Lung (tissue), 11 donors: ENCODE measurements at regions not wholly inside any gene's neighbourhood (a gene's known extent, or its start where the extent isn't known, plus 50 kb on each side); places are given as distances from the start of the nearest gene placed in this dataset.
A peak's percentile ranks its signal among the peaks of the same experiment; 100 is the strongest.

Experiments
- ATAC-seq: fragments of 200-7000 bp; cut with Tn5 transposase; one replicate; pipeline ENCODE4 v1.9.1; 2020; ENCODE audit warnings: moderate number of reproducible peaks; ENCODE audit not compliant: insufficient read depth, low FRiP score
- DNase-seq, 3 donors: peaks; one replicate each; pipeline ENCODE4 v3.0.0-alpha.2; 2013 to 2017
- H3K27ac ChIP-seq, 2 donors: one replicate each; pipeline ENCODE4 v1.5.1; 2013; ENCODE audit warnings: mild to moderate bottlenecking in 2 of 2, moderate library complexity in 2 of 2, control low read depth in 1 of 2, inconsistent platforms in 1 of 2, low read depth in 1 of 2, low read length in 1 of 2
- H3K27me3 ChIP-seq, 3 donors: one replicate each; pipeline ENCODE4 v1.5.1; 2013; ENCODE audit warnings: low read length in 2 of 3; ENCODE audit not compliant: control insufficient read depth in 3 of 3, insufficient read depth in 3 of 3
- H3K36me3 ChIP-seq, 4 donors: one replicate each; pipeline ENCODE4 v1.5.1; 2013; ENCODE audit warnings: low read length in 4 of 4, mild to moderate bottlenecking in 1 of 4, moderate library complexity in 1 of 4; ENCODE audit not compliant: control insufficient read depth in 4 of 4, insufficient read depth in 4 of 4
- H3K4me1 ChIP-seq, 5 donors: one replicate each; pipeline ENCODE4 v1.5.1; 2013; ENCODE audit warnings: low read length in 5 of 5, mild to moderate bottlenecking in 2 of 5, moderate library complexity in 1 of 5; ENCODE audit not compliant: control insufficient read depth in 5 of 5, insufficient read depth in 5 of 5
- H3K4me3 ChIP-seq: one replicate; pipeline ENCODE4 v1.5.1; 2013; ENCODE audit warnings: mild to moderate bottlenecking, control low read depth, moderate library complexity
- H3K9ac ChIP-seq, 2 donors: one replicate each; pipeline ENCODE4 v1.5.1; 2013; ENCODE audit warnings: low read length in 2 of 2, control low read depth in 1 of 2; ENCODE audit not compliant: insufficient read depth in 1 of 2
- H3K9me3 ChIP-seq, 4 donors: one replicate each; pipeline ENCODE4 v1.5.1; 2013; ENCODE audit warnings: low read length in 3 of 4, mild to moderate bottlenecking in 1 of 4, moderate library complexity in 1 of 4; ENCODE audit not compliant: control insufficient read depth in 4 of 4, insufficient read depth in 3 of 4
- WGBS, 2 donors: extraction: QIAGEN DNeasy Blood & Tissue Kit; methylation state at CpG; one replicate each; pipeline ENCODE4 v1.1.7; 2013; 5-methylcytosine and 5-hydroxymethylcytosine counted together
- TF ChIP-seq, protein P1 (sequence below): IDR thresholded peaks from 2 replicates; pipeline ENCODE4 v1.5.1; 2012; ENCODE audit warnings: mild to moderate bottlenecking; ENCODE audit errors: control extremely low read depth, extremely low read depth
- donor health status: control.
- donor health status: control.
- donor health status: Bipolar disorder and iron deficiency.
- donor health status: healthy.
- donor health status: DM: yes; HTN: yes; CAD: no.

- Histone ChIP-seq H3K36me3 (no peaks in the 10 kb centered on the region), H3K27ac (no peak overlapping the region), H3K9ac (peak overlapping the region in 1 of 2 donors; percentile 27), H3K9me3 (no peaks in the 10 kb centered on the region), H3K4me3 (no peak overlapping the region), H3K27me3 (no peaks in the 10 kb centered on the region), H3K4me1 (no peaks in the 10 kb centered on the region)
- TF ChIP-seq, protein P1, sequence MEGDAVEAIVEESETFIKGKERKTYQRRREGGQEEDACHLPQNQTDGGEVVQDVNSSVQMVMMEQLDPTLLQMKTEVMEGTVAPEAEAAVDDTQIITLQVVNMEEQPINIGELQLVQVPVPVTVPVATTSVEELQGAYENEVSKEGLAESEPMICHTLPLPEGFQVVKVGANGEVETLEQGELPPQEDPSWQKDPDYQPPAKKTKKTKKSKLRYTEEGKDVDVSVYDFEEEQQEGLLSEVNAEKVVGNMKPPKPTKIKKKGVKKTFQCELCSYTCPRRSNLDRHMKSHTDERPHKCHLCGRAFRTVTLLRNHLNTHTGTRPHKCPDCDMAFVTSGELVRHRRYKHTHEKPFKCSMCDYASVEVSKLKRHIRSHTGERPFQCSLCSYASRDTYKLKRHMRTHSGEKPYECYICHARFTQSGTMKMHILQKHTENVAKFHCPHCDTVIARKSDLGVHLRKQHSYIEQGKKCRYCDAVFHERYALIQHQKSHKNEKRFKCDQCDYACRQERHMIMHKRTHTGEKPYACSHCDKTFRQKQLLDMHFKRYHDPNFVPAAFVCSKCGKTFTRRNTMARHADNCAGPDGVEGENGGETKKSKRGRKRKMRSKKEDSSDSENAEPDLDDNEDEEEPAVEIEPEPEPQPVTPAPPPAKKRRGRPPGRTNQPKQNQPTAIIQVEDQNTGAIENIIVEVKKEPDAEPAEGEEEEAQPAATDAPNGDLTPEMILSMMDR, result no peak
- ATAC-seq (peak; percentile 72), DNase-seq (peak in 2 of 3 donors; percentile 40 to 66)
- 45 to 67% methylated on average over 3 of the region's 3 CpGs for WGBS, 2 donors
These were observed 181.9 kb downstream of the TMEM26 start for GRCh38 chr10:61271127-61271780.

DNA sequence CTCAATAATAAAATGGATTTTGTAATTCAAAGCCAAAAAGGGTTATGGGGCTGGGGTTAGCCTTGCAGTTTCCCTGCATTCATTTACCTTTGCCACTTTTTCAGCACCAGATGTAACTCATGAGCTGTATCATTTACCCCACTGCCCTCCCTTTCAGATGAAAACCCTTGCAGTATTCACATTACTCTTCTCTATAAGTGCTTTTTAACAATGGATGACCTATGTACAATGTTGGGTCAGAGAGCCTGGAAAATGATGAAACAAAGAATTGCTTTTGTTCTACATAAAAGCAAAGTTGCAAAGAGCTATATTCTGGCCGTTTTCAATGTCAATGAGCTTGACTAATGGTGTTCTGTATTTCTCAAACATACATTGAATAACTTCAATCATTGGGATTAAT, 189.7 kb downstream of the TMEM26 start:
- H3K4me1 ChIP-seq, result no peaks in the 10 kb centered on the region
- no peak overlapping the region for H3K4me3 ChIP-seq
- 51 to 83% methylated on average over 1 of the region's 1 CpG for WGBS, 2 donors
- no peaks in the 10 kb centered on the region for H3K9me3 ChIP-seq
- ATAC-seq (no peak), DNase-seq (no peak)
- no peak overlapping the region for H3K9ac ChIP-seq
- TF ChIP-seq, protein P1, result no peak
- H3K27me3 ChIP-seq, result no peaks in the 10 kb centered on the region
- no peak overlapping the region for H3K27ac ChIP-seq
- H3K36me3 ChIP-seq, result no peaks in the 10 kb centered on the region

DNA sequence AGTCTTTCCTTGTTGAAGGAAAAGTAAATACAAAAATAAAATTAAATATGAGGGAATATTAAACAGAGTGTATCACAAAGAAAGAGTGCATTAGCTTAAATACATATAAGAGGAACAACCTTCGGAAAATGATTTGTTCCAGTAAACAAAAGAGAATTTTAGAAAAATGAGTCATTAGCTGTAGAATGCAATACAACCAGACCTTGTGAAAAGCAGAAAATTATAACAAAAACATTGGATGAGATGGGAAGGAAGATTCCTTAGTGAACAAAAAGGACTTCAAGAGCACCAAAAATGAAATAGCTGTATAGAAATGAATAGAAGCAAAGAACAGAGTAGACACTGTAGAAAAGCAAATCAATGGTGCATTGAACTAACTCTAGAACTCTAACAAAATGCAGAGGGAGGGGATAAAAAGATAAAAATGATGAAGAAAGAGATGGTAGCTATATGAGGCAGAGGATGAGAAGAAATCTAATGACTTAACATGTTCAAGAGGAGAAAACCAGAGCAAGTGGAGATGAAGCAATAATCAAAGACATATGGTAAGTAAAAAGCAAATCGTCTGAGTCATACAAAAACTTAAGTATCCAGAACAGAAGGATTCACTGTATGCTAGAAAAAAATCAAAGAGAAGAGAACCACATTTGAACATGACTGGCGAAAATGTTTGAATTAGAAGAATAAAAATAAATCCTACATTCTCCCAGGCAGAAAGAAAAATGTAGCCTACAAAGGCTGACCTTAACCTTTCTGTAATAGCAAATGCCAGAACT, 190.5 kb downstream of the TMEM26 start:
- H3K4me3 ChIP-seq, result no peak overlapping the region
- H3K27me3 ChIP-seq, result no peaks in the 10 kb centered on the region
- H3K9me3 ChIP-seq, result no peaks in the 10 kb centered on the region
- no peak overlapping the region for H3K27ac ChIP-seq
- H3K4me1 ChIP-seq, result peaks cover 0 to 3% (median 0%) of the 10 kb centered on the region in 5 donors
- DNase-seq (no peak), ATAC-seq (no peak)
- H3K9ac ChIP-seq, result no peak overlapping the region
- TF ChIP-seq, protein P1, result no peak
- no peaks in the 10 kb centered on the region for H3K36me3 ChIP-seq
- WGBS, 2 donors, result 81 to 88% methylated on average over 3 of the region's 3 CpGs
